Ascending aorta (tissue), 2 donors: ENCODE measurements at regions not wholly inside any gene's neighbourhood (a gene's known extent, or its start where the extent isn't known, plus 50 kb on each side); places are given as distances from the start of the nearest gene placed in this dataset.

ENCODE experiments used
- DNase-seq, 2 donors: peaks; one replicate each; pipeline ENCODE4 v3.0.0-alpha.2; 2019; ENCODE audit warnings: low spot score in 2 of 2
- H3K27ac ChIP-seq, 2 donors: fragments of 200-600 bp; sonication (generic); one replicate each; pipeline ENCODE4 v1.5.1; 2016 to 2017; ENCODE audit warnings: mild to moderate bottlenecking in 1 of 2
- H3K27me3 ChIP-seq: fragments of 200-600 bp; sonication (generic); one replicate; pipeline ENCODE4 v1.5.1; 2017
- H3K36me3 ChIP-seq, 2 donors: fragments of 200-600 bp; sonication (generic); one replicate each; pipeline ENCODE4 v1.5.1; 2016
- H3K4me1 ChIP-seq, 2 donors: fragments of 200-600 bp; sonication (generic); one replicate each; pipeline ENCODE4 v1.5.1; 2016 to 2017; ENCODE audit warnings: mild to moderate bottlenecking in 1 of 2
- H3K4me3 ChIP-seq, 2 donors: fragments of 200-600 bp; sonication (generic); one replicate each; pipeline ENCODE4 v1.5.1; 2016 to 2017; ENCODE audit warnings: mild to moderate bottlenecking in 1 of 2
- H3K9me3 ChIP-seq, 2 donors: fragments of 200-600 bp; sonication (generic); one replicate each; pipeline ENCODE4 v1.5.1; 2016
- CTCF ChIP-seq, 3 experiments: fragments of 200-600 bp in 2 of 3; fragments of 450-650 bp in 1 of 3; sonication (generic) in 2 of 3; IDR thresholded peaks; one replicate each; pipeline ENCODE4 v1.5.1; 2016 to 2019; ENCODE audit warnings: antibody characterized with exemption in 3 of 3, mild to moderate bottlenecking in 1 of 3, moderate library complexity in 1 of 3
- intact Hi-C: fragments of 100-400 bp; cut with DNase I; formaldehyde crosslinking; loops from one replicate; pipeline ENCODE4 v1.15.1; 2023

GRCh38 chr15:61742591-61742990 is 317.7 kb downstream of the VPS13C start:
- intact Hi-C loops: no loop called here
- DNase-seq: no peak
- Histone ChIP-seq H3K27ac (no peak overlapping the region), H3K36me3 (no peaks in the 10 kb centered on the region), H3K9me3 (no peaks in the 10 kb centered on the region), H3K4me3 (no peak overlapping the region), H3K4me1 (no peaks in the 10 kb centered on the region), H3K27me3 (no peaks in the 10 kb centered on the region)
- no peak for TF ChIP-seq CTCF (IDR thresholded peaks at IDR 0.05)

GRCh38 chr15:61736790-61737189 is 323.5 kb downstream of the VPS13C start:
- DNase-seq: no peak
- TF ChIP-seq CTCF (IDR thresholded peaks at IDR 0.05): no peak
- intact Hi-C loops: no loop called here
- no peaks in the 10 kb centered on the region for H3K4me1 ChIP-seq
- H3K36me3 ChIP-seq: no peaks in the 10 kb centered on the region
- no peaks in the 10 kb centered on the region for H3K9me3 ChIP-seq
- no peak overlapping the region for H3K27ac ChIP-seq
- no peak overlapping the region for H3K4me3 ChIP-seq
- H3K27me3 ChIP-seq: no peaks in the 10 kb centered on the region

- no peaks in the 10 kb centered on the region for H3K27me3 ChIP-seq
- TF ChIP-seq CTCF (IDR thresholded peaks at IDR 0.05): no peak
- DNase-seq: no peak
- no peaks in the 10 kb centered on the region for H3K4me1 ChIP-seq
- no peaks in the 10 kb centered on the region for H3K36me3 ChIP-seq
- H3K4me3 ChIP-seq: no peak overlapping the region
- no peaks in the 10 kb centered on the region for H3K9me3 ChIP-seq
- H3K27ac ChIP-seq: no peak overlapping the region
- intact Hi-C loops: no loop called here
Measured at GRCh38 chr15:61731099-61731498, 329.1 kb downstream of the VPS13C start.

GRCh38 chr15:61729646-61730045 is 330.6 kb downstream of the VPS13C start:
- Histone ChIP-seq H3K36me3 (no peaks in the 10 kb centered on the region), H3K4me3 (no peak overlapping the region), H3K9me3 (no peaks in the 10 kb centered on the region), H3K27ac (no peak overlapping the region), H3K27me3 (no peaks in the 10 kb centered on the region), H3K4me1 (no peaks in the 10 kb centered on the region)
- no peak for DNase-seq
- no peak for TF ChIP-seq CTCF (IDR thresholded peaks at IDR 0.05)
- intact Hi-C loops: no loop called here

- no peaks in the 10 kb centered on the region for H3K9me3 ChIP-seq
- no peaks in the 10 kb centered on the region for H3K4me1 ChIP-seq
- H3K27me3 ChIP-seq: no peaks in the 10 kb centered on the region
- DNase-seq: no peak
- TF ChIP-seq CTCF (IDR thresholded peaks at IDR 0.05): no peak
- H3K36me3 ChIP-seq: no peaks in the 10 kb centered on the region
- H3K4me3 ChIP-seq: no peak overlapping the region
- intact Hi-C loops: no loop called here
- H3K27ac ChIP-seq: no peak overlapping the region
Measured at GRCh38 chr15:61726166-61726565, 334.1 kb downstream of the VPS13C start.

- Histone ChIP-seq H3K4me1 (no peaks in the 10 kb centered on the region), H3K9me3 (no peaks in the 10 kb centered on the region), H3K4me3 (no peak overlapping the region), H3K36me3 (no peaks in the 10 kb centered on the region), H3K27me3 (no peaks in the 10 kb centered on the region), H3K27ac (no peak overlapping the region)
- TF ChIP-seq CTCF (IDR thresholded peaks at IDR 0.05): no peak
- DNase-seq: no peak
- intact Hi-C loops: no loop called here
Measured at GRCh38 chr15:61725251-61725650, 335.0 kb downstream of the VPS13C start.
